SK-N-SH treated with all-trans-retinoic acid at 6 μM for 48 hours (cell line): ENCODE measurements at regions not wholly inside any gene's neighbourhood (a gene's known extent, or its start where the extent isn't known, plus 50 kb on each side); places are given as distances from the start of the nearest gene placed in this dataset.

Experiments
- ATAC-seq: fragments of 200-7000 bp; cut with Tn5 transposase; 3 replicates; pipeline ENCODE4 v1.9.1; 2020; ENCODE audit warnings: mild to moderate bottlenecking, moderate library complexity
- ARNTL ChIP-seq: fragments of 450-650 bp; formaldehyde crosslinking; IDR thresholded peaks from 2 replicates; pipeline ENCODE4 v1.5.0; 2020; ENCODE audit warnings: low read depth, mild to moderate bottlenecking, moderate library complexity, borderline replicate concordance
- BACH2 ChIP-seq: fragments of 250-450 bp; sonication (Bioruptor Pico); IDR thresholded peaks from 2 replicates; pipeline ENCODE4 v1.9.0; 2021; ENCODE audit warnings: mild to moderate bottlenecking, borderline replicate concordance
- CSDC2 ChIP-seq: fragments of 250-450 bp; sonication (Bioruptor Pico); IDR thresholded peaks from 2 replicates; pipeline ENCODE4 v1.5.0; 2020; ENCODE audit warnings: mild to moderate bottlenecking, moderate library complexity
- ESRRG ChIP-seq: fragments of 250-450 bp; sonication (Bioruptor Pico); IDR thresholded peaks from 2 replicates; pipeline ENCODE4 v1.6.1; 2021; ENCODE audit warnings: mild to moderate bottlenecking
- GLIS3 ChIP-seq: fragments of 250-450 bp; sonication (Bioruptor Pico); IDR thresholded peaks from 2 replicates; pipeline ENCODE4 v1.5.0; 2020; ENCODE audit warnings: mild to moderate bottlenecking, moderate library complexity
- ISL1 ChIP-seq: fragments of 250-450 bp; sonication (Bioruptor Pico); IDR thresholded peaks from 2 replicates; pipeline ENCODE4 v2.1.2; 2022; ENCODE audit warnings: mild to moderate bottlenecking, moderate library complexity
- OSR1 ChIP-seq: fragments of 250-450 bp; sonication (Bioruptor Pico); IDR thresholded peaks from 2 replicates; pipeline ENCODE4 v1.8.0; 2022; ENCODE audit warnings: moderate library complexity, mild to moderate bottlenecking, inconsistent platforms
- PPARA ChIP-seq: fragments of 250-450 bp; sonication (Bioruptor Pico); IDR thresholded peaks from 2 replicates; pipeline ENCODE4 v1.5.0; 2020; ENCODE audit warnings: mild to moderate bottlenecking, borderline replicate concordance
- RARB ChIP-seq: fragments of 250-450 bp; sonication (Bioruptor Pico); IDR thresholded peaks from 2 replicates; pipeline ENCODE4 v1.8.0; 2021; ENCODE audit warnings: mild to moderate bottlenecking, moderate library complexity
- SNAI2 ChIP-seq: fragments of 250-450 bp; sonication (Bioruptor Pico); IDR thresholded peaks from 2 replicates; pipeline ENCODE4 v1.5.0; 2020; ENCODE audit warnings: mild to moderate bottlenecking, moderate library complexity
- TCF4 ChIP-seq: fragments of 250-450 bp; sonication (Bioruptor Pico); IDR thresholded peaks from 2 replicates; pipeline ENCODE4 v1.8.0; 2021; ENCODE audit warnings: mild to moderate bottlenecking, moderate library complexity, borderline replicate concordance
- ZC3H10 ChIP-seq: fragments of 250-450 bp; sonication (Bioruptor Pico); IDR thresholded peaks from 2 replicates; pipeline ENCODE4 v1.5.1; 2021; ENCODE audit warnings: mild to moderate bottlenecking, moderate library complexity
- ZFP3 ChIP-seq: fragments of 250-450 bp; sonication (Bioruptor Pico); IDR thresholded peaks from 2 replicates; pipeline ENCODE4 v1.5.0; 2020; ENCODE audit warnings: mild to moderate bottlenecking, moderate library complexity
- ZFP30 ChIP-seq: fragments of 450-650 bp; formaldehyde crosslinking; IDR thresholded peaks from 2 replicates; pipeline ENCODE4 v1.5.0; 2022; ENCODE audit warnings: mild to moderate bottlenecking, moderate library complexity
- ZNF565 ChIP-seq: fragments of 450-650 bp; formaldehyde crosslinking; conservative IDR thresholded peaks from 2 replicates; pipeline ENCODE4 v1.5.0; 2020; ENCODE audit warnings: low read depth, mild to moderate bottlenecking, moderate library complexity
- ZNF70 ChIP-seq: fragments of 450-650 bp; formaldehyde crosslinking; IDR thresholded peaks from 2 replicates; pipeline ENCODE4 v1.5.0; 2020; ENCODE audit warnings: mild to moderate bottlenecking, moderate library complexity
- ZNF8 ChIP-seq: fragments of 450-650 bp; formaldehyde crosslinking; IDR thresholded peaks from 2 replicates; pipeline ENCODE4 v1.5.0; 2020; ENCODE audit warnings: mild to moderate bottlenecking, moderate library complexity
- TF ChIP-seq, protein P1 (sequence below): fragments of 250-450 bp; sonication (Bioruptor Pico); IDR thresholded peaks from 2 replicates; pipeline ENCODE4 v1.5.1; 2021; ENCODE audit warnings: mild to moderate bottlenecking, moderate library complexity
- TF ChIP-seq, protein P2 (sequence below): fragments of 250-450 bp; sonication (Bioruptor Pico); IDR thresholded peaks from 2 replicates; pipeline ENCODE4 v1.5.1; 2020; ENCODE audit warnings: low read depth, mild to moderate bottlenecking, moderate library complexity
- TF ChIP-seq, protein P3 (sequence below): fragments of 250-450 bp; sonication (Bioruptor Pico); IDR thresholded peaks from 2 replicates; pipeline ENCODE4 v1.8.0; 2021; ENCODE audit warnings: low read depth, mild to moderate bottlenecking, moderate library complexity, borderline replicate concordance
- TF ChIP-seq, protein P4 (sequence below): fragments of 250-450 bp; sonication (Bioruptor Pico); IDR thresholded peaks from 2 replicates; pipeline ENCODE4 v1.5.0; 2020; ENCODE audit warnings: mild to moderate bottlenecking, moderate library complexity

DNA sequence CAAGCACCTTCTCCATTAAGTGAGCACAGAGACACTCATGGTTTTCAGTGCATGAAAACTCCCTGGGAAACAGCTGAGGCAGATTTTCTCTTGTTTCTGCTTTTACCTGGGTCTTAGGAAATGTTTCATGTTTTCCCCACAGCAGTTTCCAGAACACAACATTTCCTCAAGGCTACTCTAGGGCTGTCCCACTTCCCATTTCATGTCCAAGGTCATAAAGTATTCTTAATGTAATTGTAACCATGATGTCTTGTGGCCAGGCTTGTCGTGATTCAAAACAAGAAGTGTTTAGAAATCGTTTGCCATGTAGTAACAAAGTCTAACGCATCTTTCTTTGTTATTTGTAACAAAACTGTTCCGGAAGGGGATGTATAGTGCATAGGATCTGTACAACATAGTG, 83.8 kb upstream of the NRP1 start:
- TF ChIP-seq, protein P1, sequence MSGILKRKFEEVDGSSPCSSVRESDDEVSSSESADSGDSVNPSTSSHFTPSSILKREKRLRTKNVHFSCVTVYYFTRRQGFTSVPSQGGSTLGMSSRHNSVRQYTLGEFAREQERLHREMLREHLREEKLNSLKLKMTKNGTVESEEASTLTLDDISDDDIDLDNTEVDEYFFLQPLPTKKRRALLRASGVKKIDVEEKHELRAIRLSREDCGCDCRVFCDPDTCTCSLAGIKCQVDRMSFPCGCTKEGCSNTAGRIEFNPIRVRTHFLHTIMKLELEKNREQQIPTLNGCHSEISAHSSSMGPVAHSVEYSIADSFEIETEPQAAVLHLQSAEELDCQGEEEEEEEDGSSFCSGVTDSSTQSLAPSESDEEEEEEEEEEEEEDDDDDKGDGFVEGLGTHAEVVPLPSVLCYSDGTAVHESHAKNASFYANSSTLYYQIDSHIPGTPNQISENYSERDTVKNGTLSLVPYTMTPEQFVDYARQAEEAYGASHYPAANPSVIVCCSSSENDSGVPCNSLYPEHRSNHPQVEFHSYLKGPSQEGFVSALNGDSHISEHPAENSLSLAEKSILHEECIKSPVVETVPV: no peak
- no peak for TF ChIP-seq OSR1 (CRISPR knock-in tag)
- no peak for TF ChIP-seq SNAI2 (CRISPR knock-in tag)
- TF ChIP-seq TCF4 (CRISPR knock-in tag): no peak
- TF ChIP-seq, protein P2, sequence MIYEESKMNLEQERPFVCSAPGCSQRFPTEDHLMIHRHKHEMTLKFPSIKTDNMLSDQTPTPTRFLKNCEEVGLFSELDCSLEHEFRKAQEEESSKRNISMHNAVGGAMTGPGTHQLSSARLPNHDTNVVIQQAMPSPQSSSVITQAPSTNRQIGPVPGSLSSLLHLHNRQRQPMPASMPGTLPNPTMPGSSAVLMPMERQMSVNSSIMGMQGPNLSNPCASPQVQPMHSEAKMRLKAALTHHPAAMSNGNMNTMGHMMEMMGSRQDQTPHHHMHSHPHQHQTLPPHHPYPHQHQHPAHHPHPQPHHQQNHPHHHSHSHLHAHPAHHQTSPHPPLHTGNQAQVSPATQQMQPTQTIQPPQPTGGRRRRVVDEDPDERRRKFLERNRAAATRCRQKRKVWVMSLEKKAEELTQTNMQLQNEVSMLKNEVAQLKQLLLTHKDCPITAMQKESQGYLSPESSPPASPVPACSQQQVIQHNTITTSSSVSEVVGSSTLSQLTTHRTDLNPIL (CRISPR knock-in tag): no peak
- TF ChIP-seq BACH2 (CRISPR knock-in tag): no peak
- TF ChIP-seq ARNTL (CRISPR knock-in tag): no peak
- TF ChIP-seq RARB (CRISPR knock-in tag): no peak
- TF ChIP-seq, protein P3, sequence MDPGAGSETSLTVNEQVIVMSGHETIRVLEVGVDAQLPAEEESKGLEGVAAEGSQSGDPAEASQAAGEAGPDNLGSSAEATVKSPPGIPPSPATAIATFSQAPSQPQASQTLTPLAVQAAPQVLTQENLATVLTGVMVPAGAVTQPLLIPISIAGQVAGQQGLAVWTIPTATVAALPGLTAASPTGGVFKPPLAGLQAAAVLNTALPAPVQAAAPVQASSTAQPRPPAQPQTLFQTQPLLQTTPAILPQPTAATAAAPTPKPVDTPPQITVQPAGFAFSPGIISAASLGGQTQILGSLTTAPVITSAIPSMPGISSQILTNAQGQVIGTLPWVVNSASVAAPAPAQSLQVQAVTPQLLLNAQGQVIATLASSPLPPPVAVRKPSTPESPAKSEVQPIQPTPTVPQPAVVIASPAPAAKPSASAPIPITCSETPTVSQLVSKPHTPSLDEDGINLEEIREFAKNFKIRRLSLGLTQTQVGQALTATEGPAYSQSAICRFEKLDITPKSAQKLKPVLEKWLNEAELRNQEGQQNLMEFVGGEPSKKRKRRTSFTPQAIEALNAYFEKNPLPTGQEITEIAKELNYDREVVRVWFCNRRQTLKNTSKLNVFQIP (CRISPR knock-in tag): no peak
- TF ChIP-seq ZFP30 (CRISPR knock-in tag): no peak
- TF ChIP-seq, all 23 proteins: peak for 0
- no peak for ATAC-seq

DNA sequence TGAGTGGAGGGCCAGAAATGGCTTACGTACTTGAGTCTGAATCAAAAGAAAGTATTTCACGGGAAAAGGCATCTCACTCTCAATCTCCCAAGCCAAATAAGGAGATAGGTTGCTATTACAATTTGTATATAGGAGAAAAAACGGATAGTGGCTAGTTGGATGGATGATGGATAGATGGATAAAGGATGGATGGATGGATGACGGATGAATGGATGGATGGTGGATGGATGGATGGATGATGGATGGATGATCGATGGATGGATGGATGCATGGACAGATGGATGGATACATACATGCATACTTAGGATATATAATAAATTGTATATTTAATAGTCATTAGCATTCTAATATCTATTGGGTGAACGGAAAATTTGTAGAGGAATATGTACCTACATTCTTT, 82.2 kb upstream of the NRP1 start:
- no peak for TF ChIP-seq ZFP3
- TF ChIP-seq ZNF8 (CRISPR knock-in tag): no peak
- TF ChIP-seq ZFP30 (CRISPR knock-in tag): no peak
- TF ChIP-seq, protein P2 (CRISPR knock-in tag): no peak
- TF ChIP-seq GLIS3: no peak
- TF ChIP-seq OSR1 (CRISPR knock-in tag): no peak
- TF ChIP-seq ESRRG (CRISPR knock-in tag): no peak
- TF ChIP-seq, protein P3 (CRISPR knock-in tag): no peak
- no peak for TF ChIP-seq RARB (CRISPR knock-in tag)
- TF ChIP-seq ARNTL (CRISPR knock-in tag): no peak
- TF ChIP-seq PPARA (CRISPR knock-in tag): no peak
- no peak for TF ChIP-seq TCF4 (CRISPR knock-in tag)
- no peak for TF ChIP-seq ZNF70 (CRISPR knock-in tag)
- TF ChIP-seq CSDC2: no peak
- TF ChIP-seq BACH2 (CRISPR knock-in tag): no peak
- TF ChIP-seq ZC3H10: no peak
- TF ChIP-seq, protein P1: no peak
- TF ChIP-seq ISL1 (CRISPR knock-in tag): no peak
- no peak for TF ChIP-seq ZNF565
- TF ChIP-seq, protein P4, sequence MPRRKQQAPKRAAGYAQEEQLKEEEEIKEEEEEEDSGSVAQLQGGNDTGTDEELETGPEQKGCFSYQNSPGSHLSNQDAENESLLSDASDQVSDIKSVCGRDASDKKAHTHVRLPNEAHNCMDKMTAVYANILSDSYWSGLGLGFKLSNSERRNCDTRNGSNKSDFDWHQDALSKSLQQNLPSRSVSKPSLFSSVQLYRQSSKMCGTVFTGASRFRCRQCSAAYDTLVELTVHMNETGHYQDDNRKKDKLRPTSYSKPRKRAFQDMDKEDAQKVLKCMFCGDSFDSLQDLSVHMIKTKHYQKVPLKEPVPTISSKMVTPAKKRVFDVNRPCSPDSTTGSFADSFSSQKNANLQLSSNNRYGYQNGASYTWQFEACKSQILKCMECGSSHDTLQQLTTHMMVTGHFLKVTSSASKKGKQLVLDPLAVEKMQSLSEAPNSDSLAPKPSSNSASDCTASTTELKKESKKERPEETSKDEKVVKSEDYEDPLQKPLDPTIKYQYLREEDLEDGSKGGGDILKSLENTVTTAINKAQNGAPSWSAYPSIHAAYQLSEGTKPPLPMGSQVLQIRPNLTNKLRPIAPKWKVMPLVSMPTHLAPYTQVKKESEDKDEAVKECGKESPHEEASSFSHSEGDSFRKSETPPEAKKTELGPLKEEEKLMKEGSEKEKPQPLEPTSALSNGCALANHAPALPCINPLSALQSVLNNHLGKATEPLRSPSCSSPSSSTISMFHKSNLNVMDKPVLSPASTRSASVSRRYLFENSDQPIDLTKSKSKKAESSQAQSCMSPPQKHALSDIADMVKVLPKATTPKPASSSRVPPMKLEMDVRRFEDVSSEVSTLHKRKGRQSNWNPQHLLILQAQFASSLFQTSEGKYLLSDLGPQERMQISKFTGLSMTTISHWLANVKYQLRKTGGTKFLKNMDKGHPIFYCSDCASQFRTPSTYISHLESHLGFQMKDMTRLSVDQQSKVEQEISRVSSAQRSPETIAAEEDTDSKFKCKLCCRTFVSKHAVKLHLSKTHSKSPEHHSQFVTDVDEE (CRISPR knock-in tag): no peak
- TF ChIP-seq, all 23 proteins: peak for 0
- ATAC-seq: no peak
